AG04449 (cell line): ENCODE measurements at regions not wholly inside any gene's neighbourhood (a gene's known extent, or its start where the extent isn't known, plus 50 kb on each side); places are given as distances from the start of the nearest gene placed in this dataset.

ENCODE experiments used
- CTCF ChIA-PET: fragments of 350-600 bp; formaldehyde crosslinking; extraction: SDS; loops from one replicate; lab custom pipeline; 2021; ENCODE audit warnings: antibody characterized with exemption; lab: Yijun Ruan, JAX
- POLR2A ChIA-PET: fragments of 400-600, 350-600 bp; formaldehyde crosslinking; extraction: SDS; loops from one replicate; lab custom pipeline; 2020; ENCODE audit warnings: antibody characterized with exemption, inconsistent platforms; lab: Yijun Ruan, JAX
- DNase-seq: peaks from one replicate; pipeline ENCODE4 v3.0.0-alpha.2; 2010; ENCODE audit warnings: low read depth, low spot score
- H3K4me3 ChIP-seq: 2 replicates; pipeline ENCODE4 v1.5.1; 2011; ENCODE audit warnings: low read depth, mild to moderate bottlenecking, control low read depth, low read length
- TF ChIP-seq, protein P1 (sequence below): IDR thresholded peaks from one replicate; pipeline ENCODE4 v1.5.1; 2011; ENCODE audit warnings: mild to moderate bottlenecking, moderate library complexity, low read length, control low read depth, inconsistent platforms; ENCODE audit not compliant: insufficient read depth; ENCODE audit errors: missing control alignments

DNA sequence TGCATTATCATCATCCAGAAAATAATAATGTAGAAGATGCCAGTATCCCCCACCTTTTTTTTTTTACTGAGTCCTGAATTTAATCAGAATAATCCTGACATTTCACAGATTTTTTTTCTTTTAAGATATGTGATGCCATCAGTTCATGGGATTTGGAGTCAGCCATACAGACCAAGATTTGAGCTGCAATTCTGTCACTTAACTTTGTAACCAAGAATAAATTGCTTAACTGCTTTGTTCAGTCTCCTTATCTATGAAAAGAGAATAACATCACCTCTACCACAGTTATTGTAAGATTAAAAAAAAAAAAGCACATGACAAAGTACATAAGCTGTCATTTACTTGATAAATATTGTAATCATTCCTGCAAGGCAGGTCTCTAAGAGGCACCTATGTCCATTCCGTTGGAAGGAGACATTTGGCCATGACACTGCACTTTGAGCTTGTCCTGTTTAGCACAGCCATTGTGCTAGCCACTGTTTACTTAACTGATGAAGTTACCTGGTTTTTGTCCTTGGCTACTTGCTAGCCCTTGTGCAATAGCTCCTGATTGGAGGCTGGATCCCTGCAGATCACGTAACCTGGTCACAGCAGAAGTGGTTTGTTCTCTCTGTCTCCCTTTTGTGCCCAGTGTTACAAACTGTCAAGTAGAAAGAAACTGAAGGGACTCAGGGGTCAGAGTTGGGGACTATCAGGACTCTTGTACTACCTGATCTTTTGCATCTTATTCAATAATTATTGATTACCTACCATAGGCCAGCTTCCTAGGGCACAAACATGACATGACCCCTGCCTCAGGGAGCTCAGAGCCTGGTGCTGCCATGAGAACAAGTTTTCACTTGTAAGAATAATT lies 306.0 kb downstream of the WDR72 start:
- ChIA-PET POLR2A (no interaction called here), CTCF (no interaction called here)
- TF ChIP-seq, protein P1, sequence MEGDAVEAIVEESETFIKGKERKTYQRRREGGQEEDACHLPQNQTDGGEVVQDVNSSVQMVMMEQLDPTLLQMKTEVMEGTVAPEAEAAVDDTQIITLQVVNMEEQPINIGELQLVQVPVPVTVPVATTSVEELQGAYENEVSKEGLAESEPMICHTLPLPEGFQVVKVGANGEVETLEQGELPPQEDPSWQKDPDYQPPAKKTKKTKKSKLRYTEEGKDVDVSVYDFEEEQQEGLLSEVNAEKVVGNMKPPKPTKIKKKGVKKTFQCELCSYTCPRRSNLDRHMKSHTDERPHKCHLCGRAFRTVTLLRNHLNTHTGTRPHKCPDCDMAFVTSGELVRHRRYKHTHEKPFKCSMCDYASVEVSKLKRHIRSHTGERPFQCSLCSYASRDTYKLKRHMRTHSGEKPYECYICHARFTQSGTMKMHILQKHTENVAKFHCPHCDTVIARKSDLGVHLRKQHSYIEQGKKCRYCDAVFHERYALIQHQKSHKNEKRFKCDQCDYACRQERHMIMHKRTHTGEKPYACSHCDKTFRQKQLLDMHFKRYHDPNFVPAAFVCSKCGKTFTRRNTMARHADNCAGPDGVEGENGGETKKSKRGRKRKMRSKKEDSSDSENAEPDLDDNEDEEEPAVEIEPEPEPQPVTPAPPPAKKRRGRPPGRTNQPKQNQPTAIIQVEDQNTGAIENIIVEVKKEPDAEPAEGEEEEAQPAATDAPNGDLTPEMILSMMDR: no peak
- no peak overlapping the region for H3K4me3 ChIP-seq
- DNase-seq: no peak

DNA sequence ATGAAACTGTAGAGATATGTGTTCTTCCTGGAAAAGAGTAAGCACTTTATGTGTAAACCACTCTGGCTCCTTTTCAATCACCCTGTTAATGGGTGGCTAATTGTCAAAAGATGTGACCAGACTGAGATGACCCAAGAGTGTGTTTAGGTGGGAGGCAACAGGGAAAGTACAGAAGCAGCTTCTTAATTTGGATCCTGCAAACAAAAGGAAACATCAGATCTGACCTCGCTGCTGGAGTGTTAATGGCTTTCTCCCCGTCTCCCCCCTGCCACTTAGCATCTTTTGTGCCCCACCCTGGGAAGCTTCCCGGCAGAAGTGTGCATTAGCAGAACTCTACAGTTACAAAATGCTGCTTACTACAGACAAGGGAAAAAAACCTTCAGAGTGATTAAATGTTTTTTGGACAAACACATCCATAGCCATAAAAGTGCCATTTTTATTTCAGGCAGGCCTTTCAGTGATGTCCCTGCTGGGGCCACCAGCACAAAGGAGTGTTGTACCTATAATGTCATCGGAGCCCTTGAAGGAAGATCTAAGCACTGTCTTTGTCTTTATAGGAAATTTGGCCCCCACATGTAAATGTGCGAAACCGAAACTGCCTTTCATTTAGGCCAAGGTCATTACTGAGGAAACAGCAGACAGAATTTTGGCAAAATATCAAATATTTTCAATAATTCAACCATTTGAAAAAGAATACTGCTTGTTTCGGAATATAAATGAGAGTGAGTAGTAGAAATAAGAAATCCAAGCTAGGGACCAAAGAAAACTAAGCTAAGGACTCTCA lies 311.0 kb downstream of the WDR72 start:
- ChIA-PET POLR2A (no interaction called here), CTCF (no interaction called here)
- no peak for DNase-seq
- H3K4me3 ChIP-seq: no peak overlapping the region
- TF ChIP-seq, protein P1: no peak

DNA sequence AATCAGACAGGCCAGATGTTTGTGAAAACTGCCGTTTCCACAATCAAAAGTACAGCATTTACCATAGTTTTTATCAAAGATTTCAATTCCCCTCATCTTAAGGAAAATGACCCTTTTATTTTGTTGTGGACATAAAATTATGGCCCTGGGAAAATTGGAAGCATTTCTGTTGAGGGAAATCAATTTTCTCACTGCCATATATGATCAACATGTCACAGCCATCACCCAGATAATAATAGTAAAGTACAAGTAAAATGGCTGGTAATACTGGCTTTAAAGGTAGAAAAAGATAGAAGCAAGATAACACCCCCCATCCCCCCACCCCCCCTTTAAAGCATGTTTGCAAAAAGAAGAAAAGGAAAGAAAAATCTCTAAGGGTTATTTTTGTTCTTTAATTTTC lies 311.7 kb downstream of the WDR72 start:
- DNase-seq: no peak
- POLR2A ChIA-PET: no interaction called here
- CTCF ChIA-PET: no interaction called here
- TF ChIP-seq, protein P1: no peak
- no peak overlapping the region for H3K4me3 ChIP-seq

DNA sequence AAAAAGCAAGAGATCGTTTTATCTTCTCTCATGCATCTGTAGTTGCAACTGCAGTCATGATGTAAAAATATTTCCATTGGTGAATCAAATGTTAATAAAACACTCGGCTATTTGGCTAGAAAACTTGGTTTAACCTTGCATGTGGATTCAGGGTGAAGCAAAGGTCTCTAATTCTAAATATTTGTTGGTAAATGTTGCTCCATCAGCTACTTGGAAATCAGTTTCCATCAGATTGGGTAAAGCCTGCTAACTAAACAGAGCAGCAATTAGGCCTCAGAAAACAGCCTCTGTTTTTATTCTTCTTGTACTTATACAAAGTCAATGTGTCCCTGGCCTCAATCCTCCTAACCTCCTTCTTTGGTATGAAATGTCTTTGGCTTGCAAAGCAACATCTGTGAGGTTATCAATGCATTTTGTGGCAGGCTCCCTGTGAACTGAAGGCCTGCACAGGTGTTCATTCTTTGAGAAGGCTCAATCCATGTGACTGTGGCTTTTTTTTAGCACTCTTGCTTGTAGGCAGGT lies 312.3 kb downstream of the WDR72 start:
- ChIA-PET CTCF (no interaction called here), POLR2A (no interaction called here)
- TF ChIP-seq, protein P1: no peak
- no peak overlapping the region for H3K4me3 ChIP-seq
- DNase-seq: no peak

DNA sequence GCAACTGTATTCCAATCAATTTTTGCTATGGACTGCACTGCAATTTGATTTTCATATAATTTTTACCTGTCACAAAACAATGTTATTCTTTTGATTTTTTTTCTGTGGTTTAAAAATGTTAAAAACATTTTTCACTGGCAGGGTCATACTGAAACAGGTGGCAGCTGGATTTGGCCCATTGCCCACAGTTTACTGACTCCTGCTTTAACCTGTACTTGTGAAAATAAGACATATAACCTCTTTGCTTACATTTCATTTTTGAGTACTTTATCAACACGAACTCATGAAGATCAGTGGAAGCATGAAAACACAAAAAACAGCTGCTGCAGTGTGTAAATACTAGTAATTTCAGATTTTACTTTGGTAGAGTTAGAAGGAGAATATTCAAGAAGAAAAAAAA lies 313.1 kb downstream of the WDR72 start:
- TF ChIP-seq, protein P1: no peak
- POLR2A ChIA-PET: no interaction called here
- no peak for DNase-seq
- CTCF ChIA-PET: no interaction called here
- H3K4me3 ChIP-seq: no peak overlapping the region

DNA sequence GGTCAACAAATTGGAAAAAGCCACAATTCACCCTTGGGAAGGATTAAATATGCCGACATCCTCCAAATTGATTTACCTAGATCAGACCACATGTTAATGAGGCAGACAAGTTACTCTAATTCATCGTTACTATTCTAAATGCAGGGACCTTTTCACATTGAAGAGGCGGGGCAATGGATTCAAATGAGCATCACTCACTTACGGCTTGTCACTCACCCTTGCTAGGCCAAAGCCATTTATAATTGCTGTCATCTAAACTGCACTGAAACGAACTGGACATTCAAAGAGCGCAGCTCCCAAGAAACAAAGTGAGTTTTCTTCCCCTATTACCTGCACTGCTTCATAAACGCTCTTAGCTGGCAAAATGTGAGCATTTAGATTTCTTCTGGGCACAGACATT lies 313.9 kb downstream of the WDR72 start:
- POLR2A ChIA-PET: no interaction called here

More for the DNA sequence above, 313.9 kb downstream of the WDR72 start:
- TF ChIP-seq, protein P1: no peak
- DNase-seq: no peak
- no peak overlapping the region for H3K4me3 ChIP-seq
- CTCF ChIA-PET: no interaction called here
